Glomerular visceral epithelial cell (primary cell): ENCODE measurements at regions not wholly inside any gene's neighbourhood (a gene's known extent, or its start where the extent isn't known, plus 50 kb on each side); places are given as distances from the start of the nearest gene placed in this dataset.

Experiments used
- DNase-seq: peaks from one replicate; pipeline ENCODE4 v3.0.0-alpha.2; 2016; ENCODE audit errors: extremely low spot score

DNA sequence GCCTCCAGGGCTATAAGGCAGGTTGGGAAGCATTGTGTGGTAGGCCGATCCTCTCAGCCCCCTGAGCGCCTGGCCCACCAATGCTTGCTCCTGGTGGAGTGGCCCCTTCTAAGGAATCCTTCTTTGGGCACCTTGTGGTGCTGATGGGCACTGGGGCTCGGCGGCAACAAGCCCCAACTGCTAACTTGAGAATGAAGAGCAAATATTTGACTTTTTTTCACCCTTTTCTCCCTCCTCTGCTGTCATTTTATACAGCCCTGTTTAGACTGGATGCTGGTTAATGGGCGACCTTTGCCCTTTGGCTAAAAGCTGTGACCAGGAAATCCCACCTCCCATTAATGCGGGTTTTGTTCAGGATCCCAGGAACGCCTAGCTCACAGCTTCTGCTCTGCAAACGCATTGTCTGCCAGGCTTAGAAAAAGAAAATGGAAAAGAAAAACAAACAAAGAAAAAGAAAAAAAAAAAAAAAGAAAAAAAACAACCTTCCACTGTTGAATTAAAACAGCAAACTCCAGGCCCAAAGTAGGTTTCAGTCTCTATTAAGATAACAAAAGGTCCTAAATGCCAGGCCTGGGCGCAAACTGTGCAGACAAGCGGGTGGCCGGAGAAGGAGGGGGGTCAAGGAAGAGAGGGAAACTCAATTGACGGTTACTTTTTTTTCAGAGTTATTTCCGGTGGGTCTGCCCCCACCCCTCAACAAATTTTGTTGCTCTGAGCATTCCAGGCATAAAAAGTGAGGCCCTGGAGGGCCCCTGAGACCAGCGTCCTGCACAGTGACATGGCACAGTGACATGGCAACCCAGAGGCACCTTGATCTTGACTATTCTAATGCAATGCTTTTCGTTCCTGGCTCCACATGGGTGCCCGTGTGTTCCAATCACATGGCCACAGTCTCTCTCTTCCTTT lies 301.4 kb downstream of the MAF start:
- no peak for DNase-seq

- no peak for DNase-seq
These were observed 302.1 kb downstream of the MAF start for GRCh38 chr16:79298476-79298875.

DNA sequence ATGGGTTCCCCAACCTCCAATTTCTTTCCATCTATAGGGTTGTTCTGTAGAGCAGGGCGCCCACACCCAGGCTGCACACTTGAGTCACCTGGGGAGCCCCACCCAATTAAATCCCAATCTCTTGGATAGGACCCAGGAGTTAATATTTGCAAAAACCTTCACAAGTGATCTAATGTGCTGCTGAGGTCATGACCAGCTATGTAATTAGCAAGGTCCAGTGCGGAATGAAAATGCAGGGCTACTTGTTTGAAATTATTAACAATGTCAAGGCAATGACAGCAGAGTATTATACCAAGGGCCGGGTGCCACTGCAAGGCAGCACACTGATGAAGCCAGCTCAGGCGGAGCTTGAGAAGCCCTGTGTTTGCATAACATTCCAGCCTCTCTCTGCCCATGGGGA lies 302.7 kb downstream of the MAF start:
- DNase-seq = no peak

DNA sequence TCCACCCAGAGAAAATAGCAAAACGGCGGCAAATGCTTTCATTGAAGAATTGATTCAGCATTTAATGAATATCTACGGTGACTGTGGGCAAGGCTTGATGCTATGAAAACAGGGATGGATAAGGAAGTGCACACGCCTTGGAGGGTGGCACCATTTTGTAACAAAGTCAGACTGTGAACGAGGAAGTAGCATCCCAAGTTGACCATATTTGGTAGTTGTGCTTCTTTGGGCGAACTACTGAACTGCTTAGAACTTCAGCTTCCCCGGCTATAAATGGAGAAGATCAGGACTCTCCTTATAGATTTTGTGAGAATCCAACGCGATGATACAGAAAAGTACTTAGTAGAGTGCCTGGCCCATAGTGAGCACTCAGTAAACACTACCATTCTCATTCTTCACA lies 303.2 kb downstream of the MAF start:
- DNase-seq = no peak

GRCh38 chr16:79296491-79296890 lies 304.0 kb downstream of the MAF start:
- no peak for DNase-seq

- no peak for DNase-seq
These were observed 304.8 kb downstream of the MAF start for GRCh38 chr16:79295746-79296145.

GRCh38 chr16:79295162-79295561 lies 305.4 kb downstream of the MAF start:
- no peak for DNase-seq

- no peak for DNase-seq
These were observed 306.0 kb downstream of the MAF start for GRCh38 chr16:79294568-79294967.

DNA sequence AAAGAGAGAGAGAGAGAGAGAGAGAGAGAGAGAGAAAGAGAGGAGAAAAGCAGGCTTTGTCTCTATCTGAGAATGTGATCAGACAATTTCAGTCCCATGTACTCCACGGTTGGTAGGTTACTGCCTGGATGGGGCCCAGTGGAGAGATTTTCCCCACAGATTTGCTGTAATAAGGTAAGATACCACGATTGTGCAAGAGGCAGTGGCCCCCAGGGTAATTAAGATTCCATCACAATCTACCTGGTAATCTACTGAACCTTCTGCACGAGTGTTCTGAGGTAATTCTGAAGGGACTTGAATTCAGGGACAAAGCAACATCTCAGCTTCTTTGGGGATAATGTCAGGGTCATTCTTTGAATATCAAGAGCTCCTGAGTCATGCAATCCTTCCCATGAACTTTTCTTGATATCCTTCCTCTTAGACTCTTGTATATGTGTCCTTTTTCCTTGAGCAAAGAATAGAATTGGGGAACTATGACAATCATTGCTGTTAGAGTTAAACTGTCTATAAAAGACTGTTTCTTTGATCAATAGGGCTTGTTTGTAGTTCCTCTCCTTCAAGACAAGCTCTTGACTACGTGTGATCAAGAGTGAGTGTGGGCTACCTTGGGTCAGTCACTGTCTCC lies 306.6 kb downstream of the MAF start:
- DNase-seq = no peak

GRCh38 chr16:79288066-79288465 lies 312.5 kb downstream of the MAF start:
- DNase-seq = no peak

DNA sequence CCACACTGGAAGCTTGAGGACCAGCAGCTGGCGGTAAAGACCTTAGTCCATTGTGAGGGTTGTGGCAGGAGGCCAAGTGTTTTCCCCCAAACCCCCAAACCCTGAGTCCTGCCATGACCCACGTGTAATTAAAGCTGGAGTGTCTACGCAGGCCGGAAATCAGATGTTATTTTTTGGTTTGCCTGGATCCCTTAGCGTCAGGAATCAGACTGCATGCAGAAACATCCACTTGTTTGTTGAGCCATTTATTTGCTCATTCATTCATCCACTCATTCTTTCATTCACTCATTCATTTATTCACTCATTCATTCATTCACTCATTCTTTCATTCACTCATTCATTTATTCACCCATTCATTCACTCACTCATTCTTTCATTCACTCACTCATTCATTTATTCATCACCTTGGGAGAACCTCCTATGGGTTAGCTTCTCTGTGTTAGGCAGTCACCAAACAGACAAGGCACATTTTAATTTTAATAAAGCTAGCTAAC lies 313.1 kb downstream of the MAF start:
- no peak for DNase-seq

GRCh38 chr16:79286646-79287423 lies 313.7 kb downstream of the MAF start:
- DNase-seq = no peak

DNA sequence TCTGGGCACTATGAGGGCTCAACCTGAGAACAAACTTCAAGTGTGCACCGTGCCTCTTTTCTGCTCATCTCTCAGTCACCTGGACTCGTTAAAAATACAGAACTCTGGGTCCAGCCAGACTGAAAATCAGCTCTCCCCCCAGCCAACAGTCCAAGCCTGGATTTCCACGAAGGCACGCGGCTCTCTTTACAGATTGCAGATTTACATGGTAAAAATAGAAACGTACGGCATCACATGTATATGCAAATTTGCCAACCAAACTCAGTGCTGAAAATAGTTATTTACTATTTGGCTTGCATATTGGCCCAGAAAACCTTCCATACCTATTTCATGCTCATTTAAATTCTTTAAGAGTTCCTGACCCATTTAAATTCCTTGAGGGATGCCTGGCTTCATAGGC lies 315.8 kb downstream of the MAF start:
- DNase-seq = no peak

GRCh38 chr16:79283578-79283977 lies 317.0 kb downstream of the MAF start:
- no peak for DNase-seq

GRCh38 chr16:79282806-79283205 lies 317.7 kb downstream of the MAF start:
- DNase-seq = no peak

DNA sequence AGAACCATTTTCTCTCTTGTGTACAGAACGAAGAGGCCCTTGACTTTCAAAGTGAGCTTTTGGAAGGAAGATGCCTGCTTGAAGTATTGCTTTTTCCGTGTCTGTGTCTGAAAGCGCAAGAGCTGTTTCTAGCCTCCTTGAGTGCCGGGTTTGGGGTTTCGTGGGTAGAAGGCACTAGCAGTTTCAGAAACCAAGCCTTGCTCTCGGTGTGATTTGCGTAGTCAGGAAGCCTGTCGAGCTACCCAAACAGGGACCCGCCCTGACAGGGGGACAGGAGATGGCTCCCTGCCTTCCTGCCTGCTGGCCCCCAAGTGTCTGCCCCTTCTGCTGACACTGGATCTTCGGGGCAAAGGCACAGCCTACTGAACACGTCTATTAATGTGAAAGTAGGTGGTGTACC lies 322.0 kb downstream of the MAF start:
- DNase-seq = no peak

- DNase-seq = no peak
These were observed 324.0 kb downstream of the MAF start for GRCh38 chr16:79276501-79276900.

DNA sequence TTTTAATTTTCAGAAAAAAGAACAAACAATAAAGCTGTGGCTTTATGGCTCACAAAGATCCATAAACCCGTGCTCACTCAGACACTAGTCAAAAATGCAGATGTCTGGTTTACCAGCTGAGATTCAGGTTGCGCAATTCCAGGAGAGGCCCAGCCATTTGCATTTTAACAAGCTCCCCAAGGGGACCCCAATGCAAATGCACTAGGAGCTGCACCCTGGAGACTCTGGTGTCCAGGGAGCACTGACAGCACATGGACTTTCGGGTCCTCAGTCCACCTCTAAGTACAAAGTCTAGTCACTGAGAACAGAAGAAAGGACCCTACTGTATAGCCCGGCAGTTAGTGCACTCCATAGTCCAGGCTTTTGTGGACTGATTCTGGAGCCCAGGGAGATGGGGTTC lies 326.3 kb downstream of the MAF start:
- DNase-seq = no peak

GRCh38 chr16:79272141-79272577 lies 328.4 kb downstream of the MAF start:
- DNase-seq = no peak

DNA sequence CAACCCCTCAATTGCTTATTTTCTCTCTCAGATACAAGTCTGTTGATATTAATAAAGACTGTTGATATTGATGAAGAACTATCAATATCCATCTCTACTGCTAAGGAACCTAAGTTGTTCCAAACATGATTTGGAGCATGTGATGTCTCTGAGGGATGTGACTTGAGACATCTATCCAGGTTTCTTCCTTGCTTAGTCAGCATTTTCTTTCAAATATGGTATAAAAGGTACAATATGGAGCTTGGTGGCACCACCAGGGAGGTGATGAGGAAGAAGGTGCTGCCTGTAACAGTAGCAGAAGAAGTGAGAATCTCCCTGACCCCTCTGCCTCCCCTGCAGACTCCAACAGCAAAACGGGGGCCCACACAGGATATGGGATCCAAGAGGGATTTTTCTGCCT lies 329.0 kb downstream of the MAF start:
- no peak for DNase-seq

GRCh38 chr16:79270011-79270410 lies 330.5 kb downstream of the MAF start:
- no peak for DNase-seq

GRCh38 chr16:79269211-79269863 lies 331.2 kb downstream of the MAF start:
- no peak for DNase-seq
